ENCODE measurements at regions not wholly inside any gene's neighbourhood (a gene's known extent, or its start where the extent isn't known, plus 50 kb on each side); places are given as distances from the start of the nearest gene placed in this dataset.

DNA sequence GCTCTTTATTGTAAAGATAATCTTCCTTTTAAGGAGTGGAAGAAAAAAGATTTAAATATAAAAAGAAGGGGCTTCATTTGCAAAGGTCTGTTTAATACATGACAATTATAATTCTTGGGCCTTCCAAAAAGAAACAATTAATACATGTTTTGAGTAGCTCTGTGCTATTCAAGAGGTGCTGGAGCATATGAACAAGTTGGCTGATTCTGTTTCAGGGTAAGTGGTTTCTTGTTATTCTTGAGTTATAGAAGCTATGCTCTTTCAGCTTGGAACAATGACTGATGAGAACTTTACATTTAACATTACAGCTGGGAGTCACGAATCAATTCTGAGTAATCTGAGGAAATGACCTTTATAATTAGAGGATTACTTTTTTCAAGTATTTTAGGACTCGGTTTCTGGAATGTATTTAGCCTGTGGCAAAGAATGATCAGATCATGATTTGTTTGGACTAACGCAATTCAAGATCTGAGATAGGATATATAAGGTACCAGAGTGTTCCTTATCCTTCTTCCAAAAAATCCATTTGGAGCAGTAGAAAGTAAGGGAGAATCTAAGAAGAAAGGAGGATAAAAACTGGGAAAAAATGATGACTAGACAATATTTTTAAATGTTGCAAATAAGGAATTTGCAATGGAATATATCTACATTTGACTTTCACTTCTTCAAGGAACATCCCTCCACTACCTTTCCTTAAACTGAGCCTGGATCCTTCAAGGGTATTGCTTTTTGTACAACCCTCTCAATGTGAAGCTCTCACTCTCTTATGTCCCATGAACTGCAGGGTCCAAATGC, 77.1 kb upstream of the KCTD3 start:
- Histone ChIP-seq H3K27ac (no peak overlapping the region), H3F3A (ENCODE audit: low read depth) (no peaks in the 10 kb centered on the region), H3K4me2 (no peak overlapping the region), H2AFZ (replicated peaks) (no peak overlapping the region), H3K4me3 (no peak overlapping the region), H3K36me3 (no peaks in the 10 kb centered on the region), H3K9ac (no peak overlapping the region), H3K4me1 (no peaks in the 10 kb centered on the region), H3K79me2 (ENCODE audit: low read depth) (no peaks in the 10 kb centered on the region), H3K9me3 (ENCODE audit: low read depth) (no peaks in the 10 kb centered on the region), H3K27me3 (no peaks in the 10 kb centered on the region), H4K20me1 (ENCODE audit: low read depth) (no peaks in the 10 kb centered on the region)
- no peak overlapping the region for H3K4me3 Mint-ChIP-seq
- no peak overlapping the region for H3K27ac Mint-ChIP-seq
- no peak for TF ChIP-seq EZH2 (IDR thresholded peaks at IDR 0.05)
- TF ChIP-seq EZH2phosphoT487 (IDR thresholded peaks at IDR 0.05) = no peak
- TF ChIP-seq, protein P1, sequence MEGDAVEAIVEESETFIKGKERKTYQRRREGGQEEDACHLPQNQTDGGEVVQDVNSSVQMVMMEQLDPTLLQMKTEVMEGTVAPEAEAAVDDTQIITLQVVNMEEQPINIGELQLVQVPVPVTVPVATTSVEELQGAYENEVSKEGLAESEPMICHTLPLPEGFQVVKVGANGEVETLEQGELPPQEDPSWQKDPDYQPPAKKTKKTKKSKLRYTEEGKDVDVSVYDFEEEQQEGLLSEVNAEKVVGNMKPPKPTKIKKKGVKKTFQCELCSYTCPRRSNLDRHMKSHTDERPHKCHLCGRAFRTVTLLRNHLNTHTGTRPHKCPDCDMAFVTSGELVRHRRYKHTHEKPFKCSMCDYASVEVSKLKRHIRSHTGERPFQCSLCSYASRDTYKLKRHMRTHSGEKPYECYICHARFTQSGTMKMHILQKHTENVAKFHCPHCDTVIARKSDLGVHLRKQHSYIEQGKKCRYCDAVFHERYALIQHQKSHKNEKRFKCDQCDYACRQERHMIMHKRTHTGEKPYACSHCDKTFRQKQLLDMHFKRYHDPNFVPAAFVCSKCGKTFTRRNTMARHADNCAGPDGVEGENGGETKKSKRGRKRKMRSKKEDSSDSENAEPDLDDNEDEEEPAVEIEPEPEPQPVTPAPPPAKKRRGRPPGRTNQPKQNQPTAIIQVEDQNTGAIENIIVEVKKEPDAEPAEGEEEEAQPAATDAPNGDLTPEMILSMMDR (IDR thresholded peaks at IDR 0.05) = no peak
- DNase-seq (ENCODE audit: low spot score) = no peak
- H3K36me3 Mint-ChIP-seq = peaks cover 2% of the 10 kb centered on the region
- H3K9me3 Mint-ChIP-seq = peaks cover 20% of the 10 kb centered on the region
- H3K4me1 Mint-ChIP-seq = no peaks in the 10 kb centered on the region
- H3K27me3 Mint-ChIP-seq (ENCODE audit: insufficient read depth, low read depth) = peaks cover 2% of the 10 kb centered on the region

DNA sequence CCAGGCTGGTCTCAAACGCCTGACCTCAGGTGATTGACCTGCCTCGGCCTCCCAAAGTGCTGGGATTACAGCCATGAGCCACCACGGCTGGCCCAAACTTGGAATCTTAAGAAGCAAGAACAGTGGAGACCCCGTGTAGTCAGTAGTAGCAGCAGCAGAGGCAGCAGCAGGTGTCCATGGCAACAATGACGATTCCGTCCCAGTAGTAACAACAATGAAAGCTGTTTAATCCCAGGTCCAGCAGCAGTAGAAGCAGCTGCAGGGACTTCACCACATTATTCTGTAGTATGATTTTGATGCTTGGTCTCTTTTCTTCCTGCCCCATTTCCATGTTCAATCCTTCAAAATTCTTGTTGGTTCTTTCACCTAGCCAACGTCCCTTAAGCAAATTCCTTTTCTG, 69.6 kb upstream of the KCTD3 start:
- TF ChIP-seq, protein P1 (IDR thresholded peaks at IDR 0.05) = no peak
- TF ChIP-seq EZH2 (IDR thresholded peaks at IDR 0.05) = no peak
- no peak for TF ChIP-seq EZH2phosphoT487 (IDR thresholded peaks at IDR 0.05)
- Histone ChIP-seq H3K9me3 (ENCODE audit: low read depth) (no peaks in the 10 kb centered on the region), H3K27ac (no peak overlapping the region), H4K20me1 (ENCODE audit: low read depth) (no peaks in the 10 kb centered on the region), H3K4me1 (peaks cover 7% of the 10 kb centered on the region), H3F3A (ENCODE audit: low read depth) (no peaks in the 10 kb centered on the region), H3K4me2 (peak overlapping the region; percentile 3), H3K4me3 (no peak overlapping the region), H2AFZ (replicated peaks) (no peak overlapping the region), H3K36me3 (no peaks in the 10 kb centered on the region), H3K79me2 (ENCODE audit: low read depth) (no peaks in the 10 kb centered on the region), H3K9ac (no peak overlapping the region), H3K27me3 (no peaks in the 10 kb centered on the region)
- peaks cover 10% of the 10 kb centered on the region for H3K4me1 Mint-ChIP-seq
- H3K9me3 Mint-ChIP-seq = peaks cover 7% of the 10 kb centered on the region
- DNase-seq (ENCODE audit: low spot score) = peak; percentile 65
- no peak overlapping the region for H3K4me3 Mint-ChIP-seq
- H3K27me3 Mint-ChIP-seq (ENCODE audit: insufficient read depth, low read depth) = no peaks in the 10 kb centered on the region
- H3K36me3 Mint-ChIP-seq = no peaks in the 10 kb centered on the region
- H3K27ac Mint-ChIP-seq = no peak overlapping the region

DNA sequence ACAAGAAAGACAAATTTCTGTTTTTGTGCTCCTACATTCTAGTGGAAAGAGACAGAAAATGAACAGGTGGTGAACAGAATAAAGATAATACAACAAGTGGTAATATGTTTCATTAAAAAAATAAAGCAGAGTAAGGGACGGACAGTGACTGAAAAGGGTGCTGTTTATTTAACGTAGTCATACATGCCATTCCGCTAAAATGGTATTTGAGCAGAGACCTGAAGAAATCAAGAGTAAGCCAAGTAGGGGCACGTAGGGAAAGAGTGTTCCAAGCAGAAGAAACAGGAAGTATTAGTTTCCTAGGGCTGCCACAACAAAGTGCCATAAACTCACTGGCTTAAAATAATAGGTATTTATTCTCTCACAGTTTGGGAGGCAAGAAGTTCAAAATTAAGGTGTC, 65.6 kb upstream of the KCTD3 start:
- Histone ChIP-seq H4K20me1 (ENCODE audit: low read depth) (no peaks in the 10 kb centered on the region), H3K4me3 (no peak overlapping the region), H2AFZ (replicated peaks) (no peak overlapping the region), H3K4me1 (peaks cover 7% of the 10 kb centered on the region), H3K36me3 (no peaks in the 10 kb centered on the region), H3K27me3 (no peaks in the 10 kb centered on the region), H3K9me3 (ENCODE audit: low read depth) (no peaks in the 10 kb centered on the region), H3K4me2 (no peak overlapping the region), H3K79me2 (ENCODE audit: low read depth) (no peaks in the 10 kb centered on the region), H3F3A (ENCODE audit: low read depth) (no peaks in the 10 kb centered on the region), H3K27ac (no peak overlapping the region), H3K9ac (no peak overlapping the region)
- no peak overlapping the region for H3K27ac Mint-ChIP-seq
- H3K9me3 Mint-ChIP-seq = no peaks in the 10 kb centered on the region
- DNase-seq (ENCODE audit: low spot score) = no peak
- no peaks in the 10 kb centered on the region for H3K27me3 Mint-ChIP-seq (ENCODE audit: insufficient read depth, low read depth)
- no peak overlapping the region for H3K4me3 Mint-ChIP-seq
- no peaks in the 10 kb centered on the region for H3K36me3 Mint-ChIP-seq
- TF ChIP-seq, protein P1 (IDR thresholded peaks at IDR 0.05) = no peak
- no peak for TF ChIP-seq EZH2phosphoT487 (IDR thresholded peaks at IDR 0.05)
- TF ChIP-seq EZH2 (IDR thresholded peaks at IDR 0.05) = no peak
- peaks cover 10% of the 10 kb centered on the region for H3K4me1 Mint-ChIP-seq
